ENCODE measurements at regions not wholly inside any gene's neighbourhood (a gene's known extent, or its start where the extent isn't known, plus 50 kb on each side); places are given as distances from the start of the nearest gene placed in this dataset.
"Not testable (repeated sequence)": the region's sequence is repeated elsewhere in the genome, so short reads cannot be mapped to it uniquely, and the experiment has no call there.

DNA sequence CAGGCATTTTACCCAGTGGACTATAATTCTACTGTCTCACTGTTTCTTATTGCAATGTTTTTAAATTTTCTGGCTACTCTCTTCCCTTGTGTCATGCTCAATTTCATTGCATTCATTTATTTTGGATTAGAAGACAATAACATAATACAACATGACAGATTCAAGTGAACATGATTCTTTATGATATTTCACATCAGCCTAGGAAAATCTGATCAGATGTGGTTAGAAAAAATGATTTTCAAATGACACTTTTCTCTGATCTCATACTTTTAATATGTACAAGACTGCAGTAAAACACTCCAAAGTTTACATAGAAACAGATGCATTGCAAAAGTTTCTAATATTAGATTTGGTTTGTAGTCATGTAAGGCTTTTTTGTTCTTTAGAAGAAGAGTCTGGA is 586.0 kb downstream of the ACTRT1 start:
- intact Hi-C loops (cut with DNase I) = no loop called here
- DNase-seq = no peak

DNA sequence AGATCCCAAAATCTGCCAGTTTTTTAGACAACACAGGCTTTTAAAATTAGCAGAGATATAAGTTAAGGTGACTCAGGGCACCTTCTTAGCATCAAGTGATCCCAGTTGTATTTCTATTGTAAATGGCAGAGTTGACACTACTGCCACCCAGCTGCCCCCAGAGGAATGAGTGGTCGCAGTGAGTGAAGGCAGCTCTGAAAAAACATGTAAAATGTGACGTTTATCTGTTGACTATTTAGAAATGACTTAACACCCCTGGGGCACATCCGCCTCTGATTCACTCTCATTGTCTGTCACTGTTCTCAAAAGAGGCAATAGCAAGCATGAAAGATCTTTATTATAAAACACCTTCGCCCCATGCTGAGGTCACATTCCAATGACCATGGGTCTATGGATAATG is 592.4 kb downstream of the ACTRT1 start:
- intact Hi-C loops (cut with DNase I) = no loop called here
- no peak for DNase-seq

GRCh38 chrX:127457161-127457560 is 595.0 kb downstream of the ACTRT1 start:
- no peak for DNase-seq
- intact Hi-C loops (cut with DNase I) = no loop called here

DNA sequence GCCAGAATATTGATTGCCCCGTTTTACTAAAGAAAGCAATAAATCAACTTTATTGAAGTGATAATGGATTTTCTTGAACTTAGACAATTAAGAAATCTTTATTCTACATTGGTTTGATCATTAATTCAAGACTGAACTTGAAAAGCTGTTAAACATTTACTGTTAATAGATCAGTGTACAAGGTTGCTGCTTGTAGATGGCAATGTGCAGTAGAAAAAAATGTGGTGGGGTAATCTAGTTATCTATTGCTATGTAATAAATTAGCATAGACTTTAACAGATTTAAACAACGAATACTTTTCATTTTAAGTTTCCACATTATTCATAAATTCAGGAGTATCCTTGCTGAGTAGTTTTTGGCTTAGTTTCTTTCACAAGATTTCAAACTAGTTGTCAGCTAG is 612.5 kb downstream of the ACTRT1 start:
- DNase-seq = no peak
- intact Hi-C loops (cut with DNase I) = no loop called here

- intact Hi-C loops (cut with DNase I) = no loop called here
- DNase-seq = no peak
Measured at GRCh38 chrX:127405946-127406345, 586.4 kb downstream of the PRR32 start.

DNA sequence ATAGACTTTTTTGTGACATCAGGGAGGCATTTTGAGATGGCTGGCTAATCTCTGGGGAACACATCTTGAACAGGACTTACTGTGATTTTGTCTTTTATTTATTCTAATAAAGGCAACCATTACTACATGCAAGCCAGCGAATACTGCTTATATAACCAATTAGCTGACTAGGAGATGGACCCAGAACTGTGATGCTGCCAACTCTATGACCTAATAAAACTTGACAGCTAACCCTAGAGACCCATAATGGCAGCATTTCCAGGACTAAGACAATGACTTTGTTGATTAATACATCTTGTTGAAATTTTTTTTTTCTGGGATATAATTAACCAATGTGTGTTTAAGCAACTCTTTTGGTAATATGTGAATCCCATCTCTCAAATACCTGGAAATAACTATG is 584.6 kb downstream of the PRR32 start:
- intact Hi-C loops (cut with DNase I) = no loop called here
- DNase-seq = no peak

DNA sequence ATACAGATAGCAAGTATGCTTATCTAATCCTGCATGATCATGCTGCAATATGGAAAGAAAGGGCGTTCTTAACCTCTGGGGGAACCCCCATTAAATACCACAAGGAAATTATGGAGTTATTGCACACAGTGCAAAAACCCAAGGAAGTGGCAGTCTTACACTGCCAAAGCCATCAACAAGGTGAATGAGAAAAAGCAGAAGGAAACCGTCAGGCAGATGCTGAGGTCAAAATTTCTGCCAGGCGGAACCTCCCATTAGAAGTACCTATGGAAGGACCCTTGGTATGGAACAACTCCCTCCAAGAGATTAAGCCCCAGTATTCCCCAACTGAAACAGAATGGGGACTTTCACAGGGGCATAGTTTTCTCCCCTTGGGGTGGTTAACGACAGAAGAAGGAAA is 580.7 kb downstream of the PRR32 start:
- intact Hi-C loops (cut with DNase I) = not testable (repeated sequence)

GRCh38 chrX:127390316-127390715 is 570.8 kb downstream of the PRR32 start:
- intact Hi-C loops (cut with DNase I) = no loop called here
- DNase-seq = no peak

More for the DNA sequence above, 580.7 kb downstream of the PRR32 start:
- DNase-seq = not testable (repeated sequence)

GRCh38 chrX:127389900-127390299 is 570.4 kb downstream of the PRR32 start:
- no peak for DNase-seq
- intact Hi-C loops (cut with DNase I) = no loop called here

Measured in head of caudate nucleus (tissue), 42 donors.